Smooth muscle cell (in vitro differentiated cells): ENCODE measurements at regions not wholly inside any gene's neighbourhood (a gene's known extent, or its start where the extent isn't known, plus 50 kb on each side); places are given as distances from the start of the nearest gene placed in this dataset.

Experiments used
- DNase-seq: peaks from one replicate; lab custom pipeline; 2025; ENCODE audit not compliant: unreplicated experiment; lab: John Stamatoyannopoulos, UW
- H2AFZ ChIP-seq: fragments of 200-600 bp; sonication (generic); 2 replicates; pipeline ENCODE4 v1.6.0; 2016; ENCODE audit warnings: antibody characterized with exemption, low read depth, mild to moderate bottlenecking
- H3F3A ChIP-seq: fragments of 200-600 bp; sonication (generic); 2 replicates; pipeline ENCODE4 v1.6.0; 2017; ENCODE audit warnings: antibody characterized with exemption, low read depth
- H3K27ac ChIP-seq: fragments of 200-600 bp; sonication (generic); 2 replicates; pipeline ENCODE4 v1.5.1; 2016; ENCODE audit warnings: low read depth, mild to moderate bottlenecking
- H3K27me3 ChIP-seq: fragments of 200-600 bp; sonication (generic); 2 replicates; pipeline ENCODE4 v1.6.1; 2016; ENCODE audit warnings: low read depth, mild to moderate bottlenecking
- H3K36me3 ChIP-seq: fragments of 200-600 bp; sonication (generic); 2 replicates; pipeline ENCODE4 v1.5.1; 2016; ENCODE audit warnings: low read depth
- H3K4me1 ChIP-seq: fragments of 200-600 bp; sonication (generic); 2 replicates; pipeline ENCODE4 v1.5.1; 2016; ENCODE audit warnings: low read depth
- H3K4me2 ChIP-seq: fragments of 200-600 bp; sonication (generic); 2 replicates; pipeline ENCODE4 v1.6.0; 2016; ENCODE audit warnings: mild to moderate bottlenecking
- H3K4me3 ChIP-seq: fragments of 200-600 bp; sonication (generic); 2 replicates; pipeline ENCODE4 v1.5.1; 2016; ENCODE audit warnings: mild to moderate bottlenecking
- H3K79me2 ChIP-seq: fragments of 200-600 bp; sonication (generic); 2 replicates; pipeline ENCODE4 v1.6.0; 2016; ENCODE audit warnings: low read depth, mild to moderate bottlenecking
- H3K9ac ChIP-seq: fragments of 200-600 bp; sonication (generic); 2 replicates; pipeline ENCODE4 v1.6.0; 2016; ENCODE audit warnings: low read depth
- H3K9me3 ChIP-seq: fragments of 200-600 bp; sonication (generic); replicated peaks from 2 replicates; pipeline ENCODE4 v1.5.1; 2016; ENCODE audit warnings: low read depth
- H4K20me1 ChIP-seq: fragments of 200-600 bp; sonication (generic); 2 replicates; pipeline ENCODE4 v1.6.0; 2016; ENCODE audit warnings: low read depth
- CTCF ChIP-seq: fragments of 200-600 bp; sonication (generic); IDR thresholded peaks from 2 replicates; pipeline ENCODE4 v1.5.1; 2017; ENCODE audit warnings: borderline replicate concordance, mild to moderate bottlenecking, antibody characterized with exemption; ENCODE audit not compliant: insufficient read depth, poor library complexity, severe bottlenecking
- WGBS: methylation state at CpG from one replicate; pipeline ENCODE4 v1.1.7; 2016; ENCODE audit warnings: low lambda C conversion rate; 5-methylcytosine and 5-hydroxymethylcytosine counted together

- H2AFZ ChIP-seq: no peak overlapping the region
- no peaks in the 10 kb centered on the region for H3K36me3 ChIP-seq
- H3K9me3 ChIP-seq: no peaks in the 10 kb centered on the region
- no peak overlapping the region for H3K4me2 ChIP-seq
- H3K27ac ChIP-seq: no peak overlapping the region
- no peaks in the 10 kb centered on the region for H3K79me2 ChIP-seq
- peaks cover 11% of the 10 kb centered on the region for H3K27me3 ChIP-seq
- no peak for TF ChIP-seq CTCF
- H3F3A ChIP-seq: no peaks in the 10 kb centered on the region
- H3K9ac ChIP-seq: no peak overlapping the region
- WGBS: 84% methylated on average over 16 of the region's 16 CpGs
- no peaks in the 10 kb centered on the region for H4K20me1 ChIP-seq
- no peak overlapping the region for H3K4me3 ChIP-seq
- DNase-seq: no peak
- H3K4me1 ChIP-seq: peaks cover 5% of the 10 kb centered on the region
Measured at GRCh38 chr20:63106765-63107448, 100.1 kb upstream of the BHLHE23 start.

- no peaks in the 10 kb centered on the region for H3K79me2 ChIP-seq
- 81% methylated on average over 15 of the region's 15 CpGs for WGBS
- H3K4me3 ChIP-seq: no peak overlapping the region
- no peaks in the 10 kb centered on the region for H3K36me3 ChIP-seq
- H3K9ac ChIP-seq: no peak overlapping the region
- no peaks in the 10 kb centered on the region for H3F3A ChIP-seq
- H3K27ac ChIP-seq: no peak overlapping the region
- no peak for DNase-seq
- peaks cover 16% of the 10 kb centered on the region for H3K27me3 ChIP-seq
- H2AFZ ChIP-seq: no peak overlapping the region
- H3K4me2 ChIP-seq: no peak overlapping the region
- peaks cover 6% of the 10 kb centered on the region for H3K4me1 ChIP-seq
- TF ChIP-seq CTCF: no peak
- no peaks in the 10 kb centered on the region for H4K20me1 ChIP-seq
- H3K9me3 ChIP-seq: no peaks in the 10 kb centered on the region
Measured at GRCh38 chr20:63106108-63106764, 99.5 kb upstream of the BHLHE23 start.

- no peak for TF ChIP-seq CTCF
- Histone ChIP-seq H3K9me3 (no peaks in the 10 kb centered on the region), H3K4me3 (no peak overlapping the region), H3K36me3 (no peaks in the 10 kb centered on the region), H3K9ac (no peak overlapping the region), H3K4me1 (peaks cover 6% of the 10 kb centered on the region), H4K20me1 (no peaks in the 10 kb centered on the region), H2AFZ (no peak overlapping the region), H3K27ac (no peak overlapping the region), H3F3A (no peaks in the 10 kb centered on the region), H3K27me3 (peaks cover 24% of the 10 kb centered on the region), H3K79me2 (no peaks in the 10 kb centered on the region), H3K4me2 (no peak overlapping the region)
- no peak for DNase-seq
- WGBS: 94% methylated on average over 26 of the region's 32 CpGs
Measured at GRCh38 chr20:63105211-63106107, 98.7 kb upstream of the BHLHE23 start.
